ENCODE measurements at regions not wholly inside any gene's neighbourhood (a gene's known extent, or its start where the extent isn't known, plus 50 kb on each side); places are given as distances from the start of the nearest gene placed in this dataset.

- no peak for DNase-seq (ENCODE audit: low read depth)
- no peak overlapping the region for H3K4me3 ChIP-seq (ENCODE audit: low read depth, low read length)
- TF ChIP-seq, protein P1, sequence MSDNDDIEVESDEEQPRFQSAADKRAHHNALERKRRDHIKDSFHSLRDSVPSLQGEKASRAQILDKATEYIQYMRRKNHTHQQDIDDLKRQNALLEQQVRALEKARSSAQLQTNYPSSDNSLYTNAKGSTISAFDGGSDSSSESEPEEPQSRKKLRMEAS (IDR thresholded peaks at IDR 0.05; ENCODE audit: low read depth, low read length): no peak
- TF ChIP-seq CTCF (IDR thresholded peaks at IDR 0.05; ENCODE audit: low read depth, low read length) (no peak), POLR2A (IDR thresholded peaks at IDR 0.05; ENCODE audit: extremely low read depth, insufficient read length) (no peak), MYC (IDR thresholded peaks at IDR 0.05; ENCODE audit: low read depth, low read length) (no peak)
Observed at GRCh38 chr22:47663615-47664605, 901.5 kb downstream of the TBC1D22A start.

DNA sequence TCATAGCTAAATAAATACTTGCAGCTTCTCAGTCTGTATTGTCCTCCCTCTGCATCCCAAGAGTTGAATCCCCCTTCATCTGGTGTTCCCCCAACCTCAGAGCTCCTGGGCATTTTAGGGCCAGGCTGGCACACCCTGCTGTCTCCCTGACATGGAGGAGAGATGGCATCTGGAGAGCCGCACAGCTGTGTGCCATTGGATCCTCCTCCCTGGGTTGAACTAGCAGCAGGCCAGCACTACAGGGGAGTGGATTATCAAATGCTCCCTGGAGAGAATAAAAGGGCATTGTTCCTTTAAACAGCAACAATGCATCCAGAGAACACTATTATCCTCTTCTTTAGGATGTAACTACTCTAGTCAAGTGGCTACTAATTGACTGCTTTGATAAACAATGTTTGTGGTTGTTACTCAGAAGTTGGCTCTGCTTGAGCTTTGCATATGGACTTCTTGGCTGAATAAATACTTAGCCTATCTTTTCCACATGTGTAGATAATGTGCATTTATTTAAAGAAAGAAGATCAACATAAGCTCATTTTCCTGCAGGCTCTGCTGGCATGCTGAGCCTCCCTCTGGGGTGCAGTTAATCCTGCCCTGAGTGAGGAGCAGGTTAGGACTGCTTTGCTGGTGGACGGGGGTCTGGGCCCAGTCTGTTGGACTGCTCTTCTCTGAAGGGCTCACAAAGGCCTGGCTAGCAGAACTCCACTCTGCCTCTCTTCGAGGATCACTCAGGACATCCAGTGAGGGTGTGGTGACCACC is 897.2 kb downstream of the TBC1D22A start:
- no peak overlapping the region for H3K4me3 ChIP-seq (ENCODE audit: low read depth, low read length)
- TF ChIP-seq MYC (IDR thresholded peaks at IDR 0.05; ENCODE audit: low read depth, low read length): no peak
- TF ChIP-seq, protein P1 (IDR thresholded peaks at IDR 0.05; ENCODE audit: low read depth, low read length): no peak
- no peak for TF ChIP-seq POLR2A (IDR thresholded peaks at IDR 0.05; ENCODE audit: extremely low read depth, insufficient read length)
- TF ChIP-seq CTCF (IDR thresholded peaks at IDR 0.05; ENCODE audit: low read depth, low read length): no peak
- no peak for DNase-seq (ENCODE audit: low read depth)

- DNase-seq (ENCODE audit: low read depth): no peak
- no peak for TF ChIP-seq CTCF (IDR thresholded peaks at IDR 0.05; ENCODE audit: low read depth, low read length)
- TF ChIP-seq MYC (IDR thresholded peaks at IDR 0.05; ENCODE audit: low read depth, low read length): no peak
- no peak for TF ChIP-seq POLR2A (IDR thresholded peaks at IDR 0.05; ENCODE audit: extremely low read depth, insufficient read length)
- TF ChIP-seq, protein P1 (IDR thresholded peaks at IDR 0.05; ENCODE audit: low read depth, low read length): no peak
- no peak overlapping the region for H3K4me3 ChIP-seq (ENCODE audit: low read depth, low read length)
Observed at GRCh38 chr22:47658182-47658581, 895.7 kb downstream of the TBC1D22A start.

GRCh38 chr22:47657224-47657623 is 894.8 kb downstream of the TBC1D22A start:
- TF ChIP-seq MYC (IDR thresholded peaks at IDR 0.05; ENCODE audit: low read depth, low read length): no peak
- TF ChIP-seq, protein P1 (IDR thresholded peaks at IDR 0.05; ENCODE audit: low read depth, low read length): no peak
- no peak for TF ChIP-seq POLR2A (IDR thresholded peaks at IDR 0.05; ENCODE audit: extremely low read depth, insufficient read length)
- no peak for TF ChIP-seq CTCF (IDR thresholded peaks at IDR 0.05; ENCODE audit: low read depth, low read length)
- H3K4me3 ChIP-seq (ENCODE audit: low read depth, low read length): no peak overlapping the region
- DNase-seq (ENCODE audit: low read depth): no peak

DNA sequence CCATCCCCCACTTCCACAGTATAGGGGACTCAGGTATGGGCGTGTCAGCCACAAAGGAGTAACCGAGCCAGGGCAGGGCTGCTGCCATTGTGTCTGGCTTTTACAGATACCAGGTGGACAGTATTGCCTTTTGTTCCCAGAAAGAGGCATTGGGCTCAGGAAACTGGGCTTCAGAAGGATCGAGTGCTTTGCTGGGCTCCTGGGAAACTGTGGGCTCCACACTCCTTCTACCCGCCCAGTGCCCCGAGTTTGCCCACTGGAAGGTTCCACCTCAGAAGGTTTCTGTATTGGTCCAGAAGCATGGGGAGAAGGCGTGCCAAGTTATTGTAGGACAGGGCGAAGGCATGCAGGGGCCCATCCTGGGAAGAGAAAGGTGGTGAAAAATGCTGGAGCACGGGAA is 894.4 kb downstream of the TBC1D22A start:
- TF ChIP-seq POLR2A (IDR thresholded peaks at IDR 0.05; ENCODE audit: extremely low read depth, insufficient read length) (no peak), CTCF (IDR thresholded peaks at IDR 0.05; ENCODE audit: low read depth, low read length) (no peak), MYC (IDR thresholded peaks at IDR 0.05; ENCODE audit: low read depth, low read length) (no peak)
- TF ChIP-seq, protein P1 (IDR thresholded peaks at IDR 0.05; ENCODE audit: low read depth, low read length): no peak
- no peak for DNase-seq (ENCODE audit: low read depth)
- H3K4me3 ChIP-seq (ENCODE audit: low read depth, low read length): no peak overlapping the region

Measured in NB4 (cell line).